Rectal smooth muscle tissue (tissue), 1 donor: ENCODE measurements at regions not wholly inside any gene's neighbourhood (a gene's known extent, or its start where the extent isn't known, plus 50 kb on each side); places are given as distances from the start of the nearest gene placed in this dataset.

Source experiments
- H3K27ac ChIP-seq: one replicate; pipeline ENCODE4 v1.7.0; 2013; ENCODE audit warnings: low read depth, low read length, inconsistent platforms
- H3K27me3 ChIP-seq: one replicate; pipeline ENCODE4 v1.7.0; 2013; ENCODE audit warnings: low read length; ENCODE audit not compliant: control insufficient read depth, insufficient read depth
- H3K36me3 ChIP-seq: one replicate; pipeline ENCODE4 v1.7.0; 2013; ENCODE audit warnings: low read length; ENCODE audit not compliant: control insufficient read depth, insufficient read depth
- H3K4me1 ChIP-seq: one replicate; pipeline ENCODE4 v1.7.0; 2013; ENCODE audit warnings: low read length; ENCODE audit not compliant: control insufficient read depth, insufficient read depth
- H3K4me3 ChIP-seq: one replicate; pipeline ENCODE4 v1.7.0; 2013; ENCODE audit warnings: low read length
- H3K9ac ChIP-seq: one replicate; pipeline ENCODE4 v1.7.0; 2013; ENCODE audit warnings: low read length

GRCh38 chr13:111958612-111959395 is 108.1 kb upstream of the SOX1 start:
- H3K4me1 ChIP-seq: no peaks in the 10 kb centered on the region
- no peak overlapping the region for H3K4me3 ChIP-seq
- H3K9ac ChIP-seq: no peak overlapping the region
- H3K36me3 ChIP-seq: no peaks in the 10 kb centered on the region
- H3K27ac ChIP-seq: no peak overlapping the region
- H3K27me3 ChIP-seq: no peaks in the 10 kb centered on the region

- Histone ChIP-seq H3K4me1 (no peaks in the 10 kb centered on the region), H3K4me3 (no peak overlapping the region), H3K36me3 (no peaks in the 10 kb centered on the region), H3K9ac (no peak overlapping the region), H3K27ac (no peak overlapping the region), H3K27me3 (no peaks in the 10 kb centered on the region)
These were observed 106.7 kb upstream of the SOX1 start for GRCh38 chr13:111960152-111960772.

DNA sequence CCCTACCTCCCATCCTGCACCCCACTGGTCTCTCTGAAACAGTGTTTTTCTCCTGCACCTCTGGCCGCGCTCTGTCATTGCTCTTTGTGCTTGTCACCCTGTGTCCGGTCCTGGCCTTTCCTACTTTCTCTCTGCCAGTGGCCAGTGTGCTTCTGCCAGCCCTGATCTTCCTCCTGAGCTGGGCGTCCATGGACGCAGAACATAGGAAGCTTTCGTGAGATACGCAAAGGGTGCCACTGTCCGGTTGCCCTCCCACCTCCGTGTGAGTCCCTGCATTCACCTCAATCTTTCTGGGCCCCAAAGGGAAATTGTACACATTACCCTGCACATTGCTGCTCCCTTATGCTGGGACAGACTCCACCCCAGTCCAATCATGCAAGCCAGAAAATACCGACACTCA is 105.7 kb upstream of the SOX1 start:
- Histone ChIP-seq H3K27me3 (no peaks in the 10 kb centered on the region), H3K27ac (no peak overlapping the region), H3K36me3 (no peaks in the 10 kb centered on the region)

DNA sequence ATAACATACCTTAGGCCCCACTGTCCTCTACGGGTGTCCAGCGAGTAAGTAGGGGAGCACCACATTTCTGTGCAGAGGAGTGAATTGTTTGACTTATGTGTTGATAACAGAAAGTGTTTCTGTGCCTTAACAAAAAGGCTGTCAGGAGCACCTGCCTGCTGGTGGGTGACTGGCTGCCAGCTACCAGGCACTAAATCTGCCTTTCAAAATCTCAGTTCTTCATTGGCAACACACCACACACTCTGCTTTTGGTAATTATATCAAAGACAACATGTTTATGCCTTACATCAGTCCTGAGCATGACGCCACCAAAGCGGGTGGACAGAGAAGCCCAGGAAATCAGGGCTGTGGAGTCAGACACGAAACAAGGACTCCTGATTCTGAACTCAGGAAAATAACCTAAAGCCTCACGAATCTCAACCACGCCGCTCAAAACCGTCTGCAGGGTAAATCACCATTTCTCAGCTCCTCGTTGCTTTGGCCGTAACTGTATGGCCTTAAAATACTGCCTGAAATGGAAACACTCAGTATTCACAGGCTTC is 105.2 kb upstream of the SOX1 start:
- Histone ChIP-seq H3K27me3 (no peaks in the 10 kb centered on the region), H3K36me3 (no peaks in the 10 kb centered on the region), H3K9ac (no peak overlapping the region), H3K27ac (no peak overlapping the region), H3K4me1 (no peaks in the 10 kb centered on the region), H3K4me3 (no peak overlapping the region)

More for the DNA sequence above, 105.7 kb upstream of the SOX1 start:
- Histone ChIP-seq H3K9ac (no peak overlapping the region), H3K4me1 (no peaks in the 10 kb centered on the region), H3K4me3 (no peak overlapping the region)

- Histone ChIP-seq H3K4me1 (no peaks in the 10 kb centered on the region), H3K36me3 (no peaks in the 10 kb centered on the region), H3K27me3 (no peaks in the 10 kb centered on the region), H3K9ac (no peak overlapping the region), H3K4me3 (no peak overlapping the region), H3K27ac (no peak overlapping the region)
These were observed 104.5 kb upstream of the SOX1 start for GRCh38 chr13:111962431-111962891.

GRCh38 chr13:111963031-111963430 is 103.9 kb upstream of the SOX1 start:
- H3K27ac ChIP-seq: no peak overlapping the region
- H3K9ac ChIP-seq: no peak overlapping the region
- H3K27me3 ChIP-seq: no peaks in the 10 kb centered on the region
- no peaks in the 10 kb centered on the region for H3K36me3 ChIP-seq
- no peak overlapping the region for H3K4me3 ChIP-seq
- H3K4me1 ChIP-seq: no peaks in the 10 kb centered on the region

- Histone ChIP-seq H3K27me3 (no peaks in the 10 kb centered on the region), H3K36me3 (no peaks in the 10 kb centered on the region), H3K9ac (no peak overlapping the region), H3K4me3 (no peak overlapping the region), H3K4me1 (no peaks in the 10 kb centered on the region), H3K27ac (no peak overlapping the region)
These were observed 102.4 kb upstream of the SOX1 start for GRCh38 chr13:111964411-111965035.

- Histone ChIP-seq H3K4me1 (no peaks in the 10 kb centered on the region), H3K27ac (no peak overlapping the region), H3K4me3 (no peak overlapping the region), H3K36me3 (no peaks in the 10 kb centered on the region), H3K27me3 (no peaks in the 10 kb centered on the region), H3K9ac (no peak overlapping the region)
These were observed 101.3 kb upstream of the SOX1 start for GRCh38 chr13:111965466-111966214.

- H3K27me3 ChIP-seq: no peaks in the 10 kb centered on the region
- no peak overlapping the region for H3K9ac ChIP-seq
- H3K4me3 ChIP-seq: no peak overlapping the region
- no peaks in the 10 kb centered on the region for H3K36me3 ChIP-seq
- no peak overlapping the region for H3K27ac ChIP-seq
- H3K4me1 ChIP-seq: no peaks in the 10 kb centered on the region
These were observed 100.0 kb upstream of the SOX1 start for GRCh38 chr13:111966933-111967332.

DNA sequence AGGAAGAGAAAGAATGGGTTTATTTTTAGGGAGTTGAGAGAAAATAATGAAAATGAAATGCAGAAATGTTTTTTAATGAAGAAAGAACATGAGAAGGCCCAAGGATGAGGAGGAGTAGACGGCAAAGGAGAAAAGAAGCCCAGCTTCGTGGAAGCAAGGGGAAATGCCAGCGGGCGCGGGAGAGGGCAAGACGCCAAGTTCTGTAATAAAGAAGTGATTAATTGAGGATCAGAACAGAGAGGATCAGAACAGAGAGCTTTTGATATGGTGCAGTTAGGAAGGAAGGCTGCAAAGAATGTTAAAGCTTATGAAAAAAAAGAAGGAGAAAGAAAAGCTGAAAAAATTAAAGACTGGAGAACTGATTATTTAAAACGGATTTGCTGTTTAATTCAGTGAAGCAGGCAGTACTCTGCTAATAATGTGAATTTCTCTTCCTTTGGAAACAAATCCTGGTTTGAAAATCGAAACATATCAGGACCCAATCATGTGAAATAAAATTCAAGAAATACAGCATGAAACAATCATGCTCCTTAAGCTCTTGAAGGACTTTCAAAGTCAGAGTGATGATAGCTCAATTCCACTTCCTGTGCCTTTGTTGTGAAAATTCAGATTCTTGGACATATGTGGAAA is 99.3 kb upstream of the SOX1 start:
- no peak overlapping the region for H3K9ac ChIP-seq
- no peaks in the 10 kb centered on the region for H3K36me3 ChIP-seq
- H3K4me3 ChIP-seq: no peak overlapping the region
- no peaks in the 10 kb centered on the region for H3K27me3 ChIP-seq
- no peak overlapping the region for H3K27ac ChIP-seq
- H3K4me1 ChIP-seq: no peaks in the 10 kb centered on the region

GRCh38 chr13:111968336-111969010 is 98.5 kb upstream of the SOX1 start:
- H3K27ac ChIP-seq: no peak overlapping the region
- H3K27me3 ChIP-seq: no peaks in the 10 kb centered on the region

More at GRCh38 chr13:111968336-111969010, 98.5 kb upstream of the SOX1 start:
- Histone ChIP-seq H3K9ac (no peak overlapping the region), H3K36me3 (no peaks in the 10 kb centered on the region), H3K4me1 (no peaks in the 10 kb centered on the region), H3K4me3 (no peak overlapping the region)
